SW480 (cell line): ENCODE measurements at regions not wholly inside any gene's neighbourhood (a gene's known extent, or its start where the extent isn't known, plus 50 kb on each side); places are given as distances from the start of the nearest gene placed in this dataset.
A peak's percentile ranks its signal among the peaks of the same experiment; 100 is the strongest.
"Not testable (repeated sequence)": the region's sequence is repeated elsewhere in the genome, so short reads cannot be mapped to it uniquely, and the experiment has no call there.

ENCODE experiments used
- DNase-seq: peaks from one replicate; pipeline ENCODE4 v3.0.0-alpha.2; 2016; ENCODE audit warnings: low spot score

DNA sequence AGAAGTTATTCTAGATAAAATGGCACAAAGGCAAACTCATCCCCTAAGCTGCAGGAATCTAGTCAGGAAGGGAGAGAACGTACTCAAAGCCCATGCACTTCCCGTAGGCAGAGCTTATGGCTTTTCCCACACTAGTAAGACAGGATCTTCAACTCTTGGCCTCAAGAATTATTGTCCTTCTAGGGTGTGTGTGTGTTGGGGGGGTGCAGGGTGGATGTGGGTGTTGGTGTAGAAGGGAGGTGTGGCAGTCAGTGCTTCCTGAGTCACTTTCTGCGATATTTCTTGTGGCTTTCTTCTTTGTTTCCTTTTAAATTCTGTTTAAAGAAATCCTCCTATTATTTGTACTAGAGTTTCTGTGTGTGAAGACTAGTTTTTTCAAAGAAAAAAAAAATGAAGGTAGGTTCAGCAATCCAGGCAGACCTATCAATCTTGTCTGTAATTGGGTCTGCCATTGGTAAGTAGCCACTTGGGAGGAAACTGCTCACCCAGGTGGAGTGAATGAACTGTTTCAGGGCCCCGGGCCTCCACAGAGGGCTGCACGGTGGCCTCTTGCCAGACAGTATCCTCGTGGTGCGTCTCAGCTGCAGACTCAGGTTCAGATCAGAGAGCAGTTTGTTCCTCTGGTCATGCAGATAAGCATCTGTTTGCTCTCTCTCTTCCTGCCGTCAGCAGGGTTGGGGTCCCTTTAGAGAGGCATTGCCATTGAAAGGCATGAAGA lies 131.9 kb downstream of the NPR3 start:
- DNase-seq: no peak

DNA sequence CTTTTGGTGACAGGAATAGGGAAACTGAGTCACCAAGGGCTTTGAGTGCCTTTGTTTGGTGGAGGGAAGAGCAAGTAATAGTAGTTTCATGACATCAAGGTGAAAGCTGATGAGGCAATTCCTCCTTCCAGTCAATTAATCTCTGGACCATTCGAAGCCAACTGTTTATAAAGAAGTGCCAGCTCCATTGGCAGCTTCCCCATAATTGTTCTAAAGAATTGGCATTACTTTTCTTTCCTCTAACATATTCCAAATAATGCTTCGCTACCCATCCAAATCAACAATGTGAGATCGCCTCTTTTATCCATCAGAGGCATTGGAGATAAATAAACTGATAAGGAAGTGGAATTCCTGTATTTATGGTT lies 132.4 kb downstream of the NPR3 start:
- no peak for DNase-seq

DNA sequence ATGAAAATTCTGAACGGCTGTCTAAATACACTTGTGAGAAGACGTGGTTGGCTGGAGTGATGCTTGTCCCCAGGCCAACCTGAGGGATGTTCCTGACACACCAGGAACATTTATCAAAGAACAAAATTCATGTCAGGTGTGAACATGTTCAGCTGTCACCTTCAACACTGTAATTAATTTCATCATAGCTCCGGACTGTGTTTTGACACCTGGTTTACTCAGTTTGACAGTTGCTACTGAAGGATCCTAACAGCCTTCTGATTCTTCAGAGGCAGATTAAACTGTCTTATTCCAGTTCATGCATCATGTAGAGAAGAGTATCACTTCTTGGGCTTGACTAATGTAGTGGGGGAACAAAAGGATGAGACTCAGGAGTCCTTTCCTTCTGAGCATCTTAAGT lies 134.1 kb downstream of the NPR3 start:
- DNase-seq: no peak

DNA sequence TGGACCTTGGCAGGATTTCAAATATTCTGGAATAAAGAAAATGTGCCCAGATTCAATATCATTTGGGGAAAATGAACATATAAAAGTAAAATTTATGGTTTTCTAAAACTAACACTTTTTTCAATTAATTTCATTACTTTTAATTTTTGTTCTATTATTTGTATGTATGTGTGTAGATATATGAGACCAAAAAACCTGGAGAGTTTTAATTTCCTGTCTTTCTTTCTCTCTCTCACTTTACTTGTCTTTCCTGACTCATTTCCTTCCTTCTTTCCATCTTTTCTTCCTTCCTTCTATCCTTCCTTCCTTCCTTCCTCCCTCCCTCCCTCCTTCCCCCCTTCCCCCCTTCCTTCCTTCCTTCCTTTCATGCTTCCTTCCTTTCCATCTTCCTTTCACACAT lies 137.0 kb downstream of the NPR3 start:
- DNase-seq: no peak

DNA sequence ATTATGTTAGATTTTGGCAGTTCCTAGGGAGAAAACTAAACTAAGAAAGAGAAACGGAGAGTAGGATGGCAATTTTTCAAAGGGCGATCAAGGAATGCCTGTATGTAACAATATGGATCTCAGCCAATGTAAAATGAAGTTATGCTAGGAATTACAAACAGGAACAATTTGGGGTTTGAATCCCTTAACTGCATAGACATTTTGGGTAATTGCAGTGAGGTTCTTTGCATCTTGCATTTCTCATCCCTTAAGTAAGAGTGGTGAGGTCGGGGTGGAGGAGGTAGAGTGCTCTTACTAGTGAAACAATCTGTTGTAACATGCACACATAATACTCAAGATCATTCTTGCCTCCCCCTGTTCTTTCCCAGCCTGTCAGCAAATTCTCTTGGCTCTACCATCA lies 137.6 kb downstream of the NPR3 start:
- DNase-seq: no peak

DNA sequence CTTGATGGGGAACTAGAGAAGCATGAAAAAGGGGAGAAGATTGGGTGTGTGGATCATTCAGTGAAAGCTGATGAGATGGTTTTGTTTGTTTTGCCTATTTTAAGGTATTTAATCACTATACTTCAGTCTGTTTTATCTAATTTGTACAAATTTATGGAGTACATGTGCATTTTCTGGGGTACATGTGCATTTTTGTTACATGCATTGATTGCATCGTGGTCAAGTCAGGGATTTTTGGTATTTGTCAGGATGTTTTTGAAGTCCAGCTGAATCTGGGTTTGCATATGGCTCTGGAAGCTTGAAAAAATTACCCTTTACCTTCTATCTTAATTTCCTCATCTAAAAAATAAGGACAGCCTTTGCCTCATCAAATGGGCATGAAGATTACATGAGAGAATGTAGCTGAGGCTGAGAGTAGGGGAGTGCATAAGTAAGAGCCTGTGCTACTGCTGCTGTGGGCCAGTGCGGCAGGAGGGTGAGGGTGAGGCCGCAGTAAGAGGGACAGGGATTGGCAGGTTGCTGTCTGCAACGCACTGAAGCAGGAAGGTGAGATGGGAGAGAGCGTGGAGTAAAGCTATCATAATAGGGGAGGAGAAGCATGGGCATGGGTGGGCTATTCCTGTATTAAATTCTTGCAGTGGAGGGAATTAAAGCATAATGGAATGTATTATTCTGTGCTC lies 139.8 kb downstream of the NPR3 start:
- no peak for DNase-seq

DNA sequence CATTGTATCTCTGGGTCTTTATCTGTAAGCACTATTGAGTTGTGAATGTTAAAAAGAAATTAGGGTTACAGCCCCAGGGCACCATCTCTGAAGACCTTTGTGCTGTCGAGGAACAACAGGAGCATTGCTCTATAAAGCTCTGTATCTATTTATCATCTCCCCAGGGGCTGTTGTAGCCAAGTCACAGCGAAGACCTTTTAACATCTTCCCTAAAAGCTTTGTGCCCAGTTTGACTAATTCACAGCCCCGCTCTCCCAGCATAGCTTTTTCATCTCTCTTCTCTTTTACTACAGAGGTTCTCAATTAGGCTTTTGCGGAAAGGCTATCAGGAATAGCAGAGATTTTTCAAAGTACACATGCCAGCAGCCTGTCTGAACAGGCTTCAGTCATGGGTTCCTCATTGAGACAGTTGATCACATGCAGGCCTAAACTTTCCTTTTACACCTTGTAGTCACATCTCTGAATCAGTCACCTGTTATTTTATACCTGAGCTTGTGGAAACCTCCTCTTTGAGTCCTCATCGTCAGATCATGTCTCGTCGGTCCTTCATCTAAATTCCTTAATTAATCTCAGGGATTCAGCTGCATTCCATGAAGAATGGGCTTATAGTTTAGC lies 140.5 kb downstream of the NPR3 start:
- no peak for DNase-seq

DNA sequence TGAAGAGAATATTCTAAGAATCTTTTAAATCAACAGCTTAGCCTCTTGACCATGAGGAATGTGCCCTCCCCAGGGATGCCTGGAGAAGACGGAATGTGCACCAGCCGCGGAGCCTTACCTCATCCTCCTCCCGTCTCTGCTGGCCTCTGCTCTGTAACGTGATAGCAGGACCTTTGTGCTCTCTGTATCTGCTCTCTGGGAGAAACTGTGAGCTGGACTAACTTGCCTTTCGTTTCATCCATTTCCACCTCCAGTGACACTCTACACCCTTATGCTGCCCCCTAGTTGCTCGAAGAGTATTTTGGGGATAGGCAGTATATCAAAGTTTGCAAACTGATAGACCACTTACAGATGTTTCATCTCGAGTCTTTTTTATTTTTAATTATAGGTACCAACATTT lies 141.4 kb downstream of the NPR3 start:
- peak; percentile 5 for DNase-seq

DNA sequence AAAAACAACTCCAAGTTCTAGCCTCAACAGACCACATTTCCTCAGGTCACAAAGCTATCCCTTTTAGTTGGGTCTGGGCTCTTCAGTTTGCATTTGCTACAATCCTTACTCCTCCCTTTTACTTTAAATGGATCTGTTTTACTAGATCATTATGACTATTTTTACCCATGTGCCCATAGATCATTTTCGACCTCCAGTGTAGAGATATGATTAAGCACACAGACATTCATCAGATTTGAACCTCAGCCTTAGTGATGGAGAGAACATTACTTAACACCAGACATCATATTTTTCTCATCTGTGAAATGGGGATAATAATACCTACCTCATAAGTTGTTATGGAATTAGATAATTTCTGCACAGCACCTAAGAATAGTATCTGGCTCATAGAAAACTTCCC lies 141.9 kb downstream of the NPR3 start:
- no peak for DNase-seq

DNA sequence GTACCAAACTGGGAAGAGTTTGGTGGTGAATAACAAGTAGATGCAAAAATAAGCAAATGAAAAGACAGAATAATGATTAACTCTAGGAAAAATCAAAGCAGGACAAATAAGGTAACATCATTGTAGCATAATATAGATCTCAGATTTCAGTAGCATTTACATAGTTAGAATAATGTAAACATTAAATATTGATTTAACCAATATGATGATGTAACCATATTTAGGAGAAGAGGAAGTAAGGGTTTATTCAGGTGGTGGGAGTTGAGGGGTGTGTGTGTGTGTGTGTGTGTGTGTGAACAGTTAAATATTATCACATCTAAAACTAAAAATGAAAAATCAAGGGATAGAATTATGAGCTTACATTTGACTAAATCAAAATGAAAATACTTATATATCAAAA lies 143.4 kb downstream of the NPR3 start:
- no peak for DNase-seq

DNA sequence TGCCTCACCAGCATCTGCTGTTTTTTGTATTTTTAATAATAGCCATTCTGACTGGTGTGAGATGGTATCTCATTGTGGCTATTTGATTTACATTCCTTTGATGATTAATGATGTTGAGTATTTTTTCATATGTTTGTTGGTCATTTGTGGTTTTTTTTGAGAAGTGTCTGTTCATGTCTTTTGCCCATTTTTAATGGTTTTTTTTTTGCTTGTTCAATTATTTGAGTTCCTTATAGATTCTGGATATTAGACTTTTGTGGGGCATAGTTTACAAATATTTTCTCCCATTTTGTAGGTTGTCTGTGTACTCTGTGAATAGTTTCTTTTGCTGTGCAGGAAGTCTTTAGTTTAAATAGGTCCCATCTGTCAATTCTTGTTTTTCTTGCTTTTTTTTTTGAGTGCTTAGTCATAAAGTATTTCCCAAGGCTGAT lies 148.1 kb downstream of the NPR3 start:
- DNase-seq: no peak

DNA sequence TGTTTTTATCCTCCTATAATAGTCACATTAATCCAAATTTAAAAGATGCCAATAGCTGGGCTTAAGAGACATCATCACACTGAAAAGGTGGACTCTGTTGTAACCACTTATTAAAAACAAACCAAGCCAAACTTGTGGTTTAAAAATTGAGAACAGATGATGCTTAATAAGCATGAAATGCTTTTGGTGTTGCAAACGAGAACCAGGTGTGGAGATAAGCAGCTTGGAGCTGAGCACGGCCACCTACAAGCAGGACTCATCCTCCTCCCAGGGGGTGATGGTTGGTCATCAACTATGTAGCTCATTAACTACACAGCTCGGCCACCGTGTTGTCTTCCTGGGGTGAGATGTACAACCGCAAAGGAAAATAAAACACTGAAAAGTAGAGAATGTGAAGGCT lies 154.4 kb downstream of the NPR3 start:
- DNase-seq: no peak

DNA sequence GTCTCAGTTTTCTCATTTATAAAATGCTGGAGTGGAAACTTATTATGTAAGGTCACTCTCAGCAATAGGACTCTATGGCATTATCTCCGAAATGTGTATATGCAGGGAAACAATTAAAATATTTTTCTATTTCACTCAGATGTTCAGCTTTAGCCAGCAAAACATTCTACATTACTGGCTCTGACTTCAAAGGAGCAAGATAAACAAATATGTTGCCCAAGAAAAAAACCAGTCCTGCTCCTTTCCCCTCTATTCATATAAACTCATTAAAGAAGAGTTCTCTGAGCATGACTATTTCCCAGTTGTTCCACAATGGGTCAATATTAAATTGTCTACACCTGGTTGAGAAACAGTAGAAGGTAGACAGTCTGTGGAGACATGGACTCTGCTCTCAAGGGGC lies 155.0 kb downstream of the NPR3 start:
- DNase-seq: no peak

DNA sequence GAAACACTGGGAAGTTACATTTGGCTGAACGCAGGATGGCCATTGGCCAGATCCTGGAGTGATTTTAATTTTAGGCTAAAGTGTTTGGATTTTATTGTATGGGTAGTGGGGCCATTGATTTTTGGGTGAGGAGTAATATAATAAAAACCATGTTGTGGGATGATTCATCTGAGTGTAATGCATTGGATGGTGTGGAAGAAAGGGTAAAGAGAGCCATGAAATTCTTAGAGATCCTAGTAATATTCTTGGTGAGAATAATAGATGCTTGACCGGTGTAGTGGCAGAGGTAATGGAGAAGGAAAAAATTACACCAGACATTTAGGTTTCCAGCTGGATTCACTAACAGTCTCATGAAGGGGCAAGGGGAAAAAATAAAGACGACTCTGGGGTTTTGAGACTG lies 158.1 kb downstream of the NPR3 start:
- no peak for DNase-seq

DNA sequence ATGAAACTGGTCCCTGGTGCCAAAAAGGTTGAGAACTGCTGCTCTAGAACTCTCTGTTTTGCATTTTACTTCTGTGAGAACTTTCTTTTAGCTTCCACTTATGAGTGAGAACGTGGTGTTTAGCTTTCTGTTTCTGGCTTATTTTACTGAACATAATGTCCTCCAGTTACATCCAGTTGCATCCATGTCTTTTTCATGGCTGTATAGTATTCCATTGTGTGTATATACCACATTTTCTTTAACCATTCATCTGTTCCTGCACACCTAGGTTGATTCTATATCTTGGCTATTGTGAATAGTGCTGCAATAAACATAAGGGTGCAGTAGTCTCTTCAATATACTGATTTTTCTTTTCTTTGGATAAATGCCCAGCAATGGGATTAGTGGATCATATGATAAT lies 165.7 kb downstream of the NPR3 start:
- no peak for DNase-seq

DNA sequence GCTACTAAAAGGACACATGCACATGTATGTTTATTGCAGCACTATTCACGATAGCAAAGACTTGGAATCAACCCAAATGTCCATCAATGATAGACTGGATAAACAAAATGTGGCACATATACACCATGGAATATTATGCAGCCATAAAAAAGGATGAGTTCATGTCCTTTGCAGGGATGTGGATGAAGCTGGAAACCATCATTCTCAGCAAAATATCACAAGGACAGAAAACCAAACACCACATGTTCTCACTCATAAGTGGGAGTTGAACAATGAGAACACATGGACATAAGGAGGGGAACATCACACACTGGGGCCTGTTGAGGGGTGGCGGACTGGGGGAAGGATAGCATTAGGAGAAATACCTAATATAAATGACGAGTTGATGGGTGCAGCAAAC lies 168.2 kb downstream of the NPR3 start:
- not testable (repeated sequence) for DNase-seq

DNA sequence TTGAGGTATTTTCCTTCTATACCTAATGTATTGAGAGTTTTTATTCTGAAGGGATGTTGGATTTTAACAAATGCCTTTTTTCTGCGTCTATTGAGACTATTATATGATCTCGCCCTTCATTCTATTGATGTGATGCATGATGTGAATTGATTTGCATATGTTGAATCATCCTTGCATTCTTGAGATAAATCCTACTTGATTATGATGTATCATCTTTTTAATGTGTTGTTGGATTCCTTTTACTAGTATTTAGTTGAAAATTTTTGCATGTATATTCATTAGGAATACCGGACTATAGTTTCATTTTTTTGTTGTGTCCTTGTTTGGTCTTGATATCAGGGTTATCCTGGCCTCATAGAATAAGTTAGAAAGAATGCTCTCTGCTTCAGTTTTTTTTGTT lies 169.7 kb downstream of the NPR3 start:
- DNase-seq: no peak

DNA sequence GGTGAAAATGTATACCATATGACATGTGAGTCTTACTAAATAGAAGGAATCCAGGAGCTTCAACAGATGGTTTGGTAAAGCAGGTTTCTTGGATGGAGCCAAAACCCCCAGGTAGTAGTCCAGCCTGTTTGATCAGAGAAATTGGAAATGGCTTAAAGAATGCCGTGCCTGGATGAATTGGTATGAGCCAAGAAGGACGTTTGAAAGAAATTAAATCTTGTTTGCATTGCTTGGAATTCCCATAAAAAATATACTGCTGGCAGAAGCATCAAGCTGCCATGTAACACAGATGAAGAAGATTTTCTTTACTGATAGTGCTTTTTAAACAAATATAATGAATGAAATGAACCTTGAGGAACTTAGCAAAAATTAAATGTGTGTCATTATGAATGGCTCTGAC lies 176.3 kb downstream of the NPR3 start:
- no peak for DNase-seq

DNA sequence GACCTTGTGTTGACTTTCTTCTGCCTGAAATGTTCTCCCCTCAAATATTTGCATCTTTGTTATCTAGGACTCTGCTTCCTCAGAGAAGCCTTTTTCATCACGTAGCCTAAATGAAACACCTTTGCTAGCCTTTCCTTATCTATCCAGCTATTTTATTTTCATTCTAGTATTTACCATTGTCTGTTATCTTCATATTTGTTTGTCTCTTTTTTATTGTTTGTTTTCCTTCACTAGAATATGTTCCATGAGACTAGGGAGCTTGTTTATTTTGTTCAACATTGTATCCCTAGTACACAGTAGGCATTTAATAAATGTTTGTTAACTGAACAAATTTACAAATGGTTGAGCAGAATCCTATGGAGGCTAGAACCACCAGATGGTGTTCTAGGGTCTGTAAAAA lies 178.0 kb downstream of the NPR3 start:
- no peak for DNase-seq

DNA sequence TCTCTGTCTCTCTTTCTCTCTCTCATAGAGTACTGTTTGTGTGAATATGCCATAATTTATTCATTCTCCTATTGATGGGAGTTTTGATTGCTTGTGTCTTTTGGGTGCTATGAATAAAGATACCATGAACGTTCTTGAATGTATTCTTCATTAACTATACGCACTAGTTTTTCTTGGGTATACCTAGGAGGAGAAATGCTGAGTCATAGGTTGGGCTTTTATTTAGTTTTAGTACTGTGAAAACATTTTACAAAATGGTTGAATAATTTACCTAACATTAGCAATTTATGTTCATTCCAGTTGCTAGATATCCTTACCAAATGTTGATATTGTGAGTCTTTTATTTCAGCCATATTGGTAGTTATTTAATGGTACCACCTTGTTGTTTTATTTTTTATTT lies 192.5 kb downstream of the NPR3 start:
- no peak for DNase-seq

DNA sequence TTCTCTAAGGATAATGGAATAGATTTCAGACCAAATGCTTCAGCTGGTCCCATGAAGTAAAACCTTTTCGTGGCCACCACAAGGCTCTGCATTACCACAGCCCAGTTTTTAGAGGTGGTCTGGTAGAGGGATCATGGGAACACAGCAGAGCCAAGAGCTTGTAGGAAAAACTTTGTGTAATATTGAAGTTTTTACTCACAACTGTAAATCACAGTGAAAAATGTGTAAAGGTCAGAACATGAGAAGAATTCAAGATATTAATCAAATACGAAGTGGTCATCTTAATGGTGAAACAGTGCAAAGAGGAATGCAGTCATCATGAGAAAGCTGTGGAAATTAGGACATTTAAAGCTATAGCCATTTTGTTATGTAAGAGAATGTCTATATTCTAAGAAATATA lies 197.5 kb downstream of the NPR3 start:
- no peak for DNase-seq

DNA sequence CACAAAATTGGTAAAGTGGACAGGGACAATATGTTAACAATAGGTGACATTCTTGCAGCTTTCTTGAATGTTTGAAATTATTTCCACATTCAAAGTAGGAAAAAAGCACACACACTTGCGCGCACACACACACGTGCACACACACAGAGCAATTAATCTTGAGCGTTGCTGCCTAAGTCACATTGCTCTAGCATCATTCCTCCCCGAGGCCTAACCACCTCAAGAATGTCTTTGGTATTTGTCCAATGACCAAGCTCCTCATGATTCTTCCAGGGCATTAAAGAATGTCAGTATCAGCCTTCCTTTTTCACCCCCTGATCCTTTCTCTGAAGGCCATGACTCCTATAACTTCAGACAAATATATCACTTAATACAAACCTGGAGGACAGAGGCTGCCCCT lies 198.1 kb downstream of the NPR3 start:
- DNase-seq: no peak

DNA sequence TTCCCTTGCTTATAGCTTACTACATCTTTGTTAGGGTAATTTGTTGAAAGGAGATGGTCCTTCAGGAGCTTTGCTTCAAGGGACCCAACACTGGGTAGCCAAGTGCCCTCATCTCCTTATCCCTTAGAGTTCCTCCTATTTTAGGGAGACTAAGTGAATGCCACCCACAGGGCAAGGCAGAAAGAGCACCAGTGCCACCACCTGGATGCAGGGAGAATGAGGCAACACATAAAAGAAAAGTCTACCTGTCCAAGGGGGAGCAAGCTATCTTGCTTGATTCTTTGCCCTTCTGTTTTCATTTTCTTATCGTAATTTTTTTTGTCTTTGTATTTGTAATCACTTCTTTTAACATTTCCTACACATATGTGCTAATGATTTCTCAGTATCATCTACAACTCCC lies 205.5 kb downstream of the NPR3 start:
- peak; percentile 32 for DNase-seq

DNA sequence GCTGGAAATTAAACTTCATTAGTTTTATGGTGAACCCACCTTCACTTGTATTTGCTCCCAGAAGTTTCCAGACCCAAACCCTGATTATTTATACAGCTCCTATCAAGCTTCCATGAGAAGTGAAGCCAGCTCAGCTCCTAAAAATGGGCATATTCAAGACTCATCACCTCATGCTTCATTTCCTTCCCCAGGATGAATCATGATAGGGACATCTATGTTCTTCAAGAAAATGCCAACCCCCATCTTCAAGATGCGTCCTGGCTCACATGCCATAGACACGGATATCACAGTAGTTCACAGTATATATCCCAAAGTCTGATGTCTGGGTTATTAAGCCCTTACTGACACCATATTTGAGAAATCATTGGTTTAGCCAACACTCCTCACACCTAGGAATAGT lies 217.6 kb downstream of the NPR3 start:
- DNase-seq: no peak
